K562 (cell line): ENCODE measurements at regions not wholly inside any gene's neighbourhood (a gene's known extent, or its start where the extent isn't known, plus 50 kb on each side); places are given as distances from the start of the nearest gene placed in this dataset.

Experiments
- ATAC-seq: fragments of 200-7000 bp; cut with Tn5 transposase; 3 replicates; pipeline ENCODE4 v1.9.1; 2020; ENCODE audit warnings: moderate library complexity
- BruUV-seq: library from RNA; stranded (reverse); fragments of 400-500 nt; replicated peaks from 2 replicates; lab custom pipeline; 2021; lab: Mats Ljungman, UMichigan
- CTCF ChIA-PET: fragments of 300-600 bp; formaldehyde crosslinking; extraction: SDS; loops from one replicate; lab custom pipeline; 2021; ENCODE audit warnings: low intra/inter-chr PET ratio; lab: Yijun Ruan, JAX
- POLR2A ChIA-PET: fragments of 300-600, 350-650 bp; sonication (Branson Sonifier 250); formaldehyde crosslinking; extraction: SDS; loops from one replicate; lab custom pipeline; 2021; ENCODE audit warnings: antibody characterized with exemption, inconsistent platforms; lab: Yijun Ruan, JAX
- DNase-seq, 4 experiments: peaks; one replicate each; pipeline versions ENCODE4 v3.0.0 to v3.0.0-alpha.2; 2011 to 2018; ENCODE audit warnings: low spot score in 3 of 4, mixed read lengths in 3 of 4; ENCODE audit errors: extremely low read depth in 1 of 4
- FAIRE-seq: peaks from 2 replicates; lab custom pipeline; 2011; peaks lifted over from hg19 to GRCh38; lab: Jason Lieb, UNC
- H2AFZ ChIP-seq: 2 replicates; pipeline ENCODE4 v1.6.0; 2011; ENCODE audit warnings: low read depth, low read length, control low read depth, inconsistent platforms
- H3K27ac ChIP-seq: fragments of 200-600 bp; 3 replicates; pipeline ENCODE4 v1.8.0; 2011; ENCODE audit warnings: low read depth, mild to moderate bottlenecking, control low read depth, inconsistent platforms, low read length, moderate library complexity, mixed read lengths; ENCODE audit errors: extremely low read depth
- H3K27me3 ChIP-seq, 2 experiments: fragments of 300-600 bp in 1 of 2; 2 replicates in 1 of 2; 3 replicates in 1 of 2; pipeline versions ENCODE4 v1.6.0 to v1.8.0; 2011; ENCODE audit warnings: inconsistent platforms in 2 of 2, low read length in 2 of 2, mild to moderate bottlenecking in 1 of 2, mixed read lengths in 1 of 2, moderate library complexity in 1 of 2; ENCODE audit not compliant: control insufficient read depth in 2 of 2, insufficient read depth in 2 of 2
- H3K36me3 ChIP-seq: fragments of 300-600 bp; 3 replicates; pipeline ENCODE4 v1.8.0; 2011; ENCODE audit warnings: mild to moderate bottlenecking, low read length, inconsistent platforms; ENCODE audit not compliant: control insufficient read depth, insufficient read depth
- H3K4me1 ChIP-seq, 2 experiments: fragments of 200-600 bp in 1 of 2; replicated peaks in 1 of 2; 2 replicates in 1 of 2; 3 replicates in 1 of 2; pipeline versions ENCODE4 v1.5.1 to v1.8.0; 2011; ENCODE audit warnings: inconsistent platforms in 2 of 2, low read length in 2 of 2, mild to moderate bottlenecking in 1 of 2, mixed read lengths in 1 of 2, moderate library complexity in 1 of 2; ENCODE audit not compliant: control insufficient read depth in 2 of 2, insufficient read depth in 2 of 2
- H3K4me2 ChIP-seq: 2 replicates; pipeline ENCODE4 v1.6.1; 2011; ENCODE audit warnings: low read length, control low read depth, inconsistent platforms, mixed read lengths; ENCODE audit not compliant: insufficient read depth
- H3K4me3 ChIP-seq: fragments of 200-600 bp; sonication (generic), shearing (Covaris generic); 2 replicates; pipeline ENCODE4 v1.5.1; 2016; ENCODE audit warnings: control low read depth, inconsistent platforms
- H3K79me2 ChIP-seq: fragments of 200-600 bp; 3 replicates; pipeline ENCODE4 v1.8.0; 2011; ENCODE audit warnings: low read length, inconsistent platforms; ENCODE audit not compliant: control insufficient read depth, insufficient read depth
- H3K9ac ChIP-seq, 2 experiments: 2 replicates each; pipeline versions ENCODE4 v1.6.0 to v1.6.1; 2011; ENCODE audit warnings: low read depth in 2 of 2, low read length in 2 of 2, control low read depth in 1 of 2, inconsistent platforms in 1 of 2, mild to moderate bottlenecking in 1 of 2, mixed read lengths in 1 of 2; ENCODE audit not compliant: insufficient read depth in 1 of 2
- H3K9me1 ChIP-seq: one replicate; pipeline ENCODE4 v1.6.0; 2011; ENCODE audit warnings: inconsistent platforms, mild to moderate bottlenecking, low read length, moderate library complexity; ENCODE audit not compliant: control insufficient read depth, insufficient read depth
- H3K9me3 ChIP-seq: replicated peaks from 2 replicates; pipeline ENCODE4 v1.5.1; 2011; ENCODE audit warnings: low read depth, low read length, inconsistent platforms; ENCODE audit not compliant: control insufficient read depth, insufficient read depth
- H4K20me1 ChIP-seq: replicated peaks from 2 replicates; pipeline ENCODE4 v1.6.1; 2011; ENCODE audit warnings: low read length, inconsistent platforms, mixed read lengths; ENCODE audit not compliant: control insufficient read depth, insufficient read depth
- BCL6 ChIP-seq: fragments of 250-450 bp; sonication (Bioruptor Pico); IDR thresholded peaks from 2 replicates; pipeline ENCODE4 v1.4.0; 2020
- BRD9 ChIP-seq: fragments of 450-650 bp; IDR thresholded peaks from 2 replicates; pipeline ENCODE4 v1.6.1; 2018; ENCODE audit warnings: low read depth; ENCODE audit not compliant: partially characterized antibody
- CEBPZ ChIP-seq: fragments of 150-350 bp; IDR thresholded peaks from 2 replicates; pipeline ENCODE4 v1.6.1; 2014; ENCODE audit warnings: low read depth, mild to moderate bottlenecking, low read length, borderline replicate concordance
- E2F1 ChIP-seq: sonication (generic); formaldehyde crosslinking; IDR thresholded peaks from 2 replicates; pipeline ENCODE4 v1.8.1; 2023; ENCODE audit warnings: mild to moderate bottlenecking, missing genetic modification reagents, moderate library complexity
- EHMT2 ChIP-seq: fragments of 450-650 bp; IDR thresholded peaks from 2 replicates; pipeline ENCODE4 v1.6.1; 2018; ENCODE audit warnings: antibody characterized with exemption
- FUS ChIP-seq: fragments of 200-400 bp; formaldehyde crosslinking; optimal IDR thresholded peaks from 2 replicates; pipeline ENCODE3; 2017; ENCODE audit warnings: low read depth, low read length
- JUN ChIP-seq, 2 experiments: sonication (generic) in 1 of 2; formaldehyde crosslinking in 1 of 2; IDR thresholded peaks; 2 replicates each; pipeline versions ENCODE4 v1.6.1 to v1.8.0; 2012 to 2022; ENCODE audit warnings: borderline replicate concordance in 2 of 2, mild to moderate bottlenecking in 2 of 2, improper control_type of control experiment in 1 of 2, low read depth in 1 of 2, low read length in 1 of 2, missing genetic modification reagents in 1 of 2
- JUNB ChIP-seq: fragments of 450-650 bp; formaldehyde crosslinking; conservative IDR thresholded peaks from 2 replicates; pipeline ENCODE4 v1.4.0; 2020; ENCODE audit warnings: mild to moderate bottlenecking
- MYNN ChIP-seq, 2 experiments: sonication (generic); formaldehyde crosslinking in 1 of 2; IDR thresholded peaks; 2 replicates each; pipeline versions ENCODE4 v1.5.0 to v1.6.1; 2016 to 2020; ENCODE audit warnings: antibody characterized with exemption in 1 of 2, missing genetic modification reagents in 1 of 2
- SRSF1 ChIP-seq: fragments of 200-400 bp; formaldehyde crosslinking; IDR thresholded peaks from 2 replicates; pipeline ENCODE4 v1.6.1; 2017; ENCODE audit warnings: mild to moderate bottlenecking, low read depth, low read length, moderate library complexity
- TCFL5 ChIP-seq: fragments of 250-450 bp; sonication (Bioruptor Pico); conservative IDR thresholded peaks from 2 replicates; pipeline ENCODE4 v1.6.1; 2021; ENCODE audit warnings: mild to moderate bottlenecking, moderate library complexity, matching md5 sums
- ZSCAN29 ChIP-seq: fragments of 450-650 bp; IDR thresholded peaks from 2 replicates; pipeline ENCODE4 v1.6.1; 2017
- WGBS: fragments of 100-300 bp; shearing (Covaris generic); methylation state at CpG from one replicate; pipeline ENCODE4 v1.1.6; 2016; ENCODE audit warnings: low coverage, mixed read lengths; ENCODE audit not compliant: insufficient coverage; ENCODE audit errors: missing lambda C conversion rate; 5-methylcytosine and 5-hydroxymethylcytosine counted together
- in situ Hi-C: fragments of 300-500 bp; cut with MboI; formaldehyde crosslinking; loops from 4 replicates; pipeline ENCODE4 v1.15.0; 2018; ENCODE audit warnings: inconsistent platforms, mixed read lengths
- intact Hi-C: fragments of 100-400 bp; cut with micrococcal nuclease; formaldehyde crosslinking; loops from 2 replicates; pipeline ENCODE4 v1.14.2; 2022
- TF ChIP-seq, protein P1 (sequence below): sonication (generic); formaldehyde crosslinking; IDR thresholded peaks from 2 replicates; pipeline ENCODE4 v1.8.0; 2023; ENCODE audit warnings: missing genetic modification reagents, mild to moderate bottlenecking, borderline replicate concordance

GRCh38 chr5:5625491-5625890, 203.0 kb downstream of the ICE1 start:
- no TSS peak for BruUV-seq
- TF ChIP-seq CEBPZ (no peak), SRSF1 (no peak), JUNB (CRISPR knock-in tag) (no peak), E2F1 (CRISPR knock-in tag) (no peak), TCFL5 (CRISPR knock-in tag) (no peak), FUS (no peak), EHMT2 (no peak), JUN (IDR thresholded peaks at IDR 0.05; ENCODE audit: borderline replicate concordance, low read depth, low read length) (no peak), JUN (CRISPR knock-in tag; IDR thresholded peaks at IDR 0.05; ENCODE audit: borderline replicate concordance) (no peak), BRD9 (no peak), BCL6 (CRISPR knock-in tag) (no peak), ZSCAN29 (no peak), MYNN (IDR thresholded peaks at IDR 0.05) (no peak), MYNN (CRISPR knock-in tag; IDR thresholded peaks at IDR 0.05) (no peak)
- TF ChIP-seq, protein P1, sequence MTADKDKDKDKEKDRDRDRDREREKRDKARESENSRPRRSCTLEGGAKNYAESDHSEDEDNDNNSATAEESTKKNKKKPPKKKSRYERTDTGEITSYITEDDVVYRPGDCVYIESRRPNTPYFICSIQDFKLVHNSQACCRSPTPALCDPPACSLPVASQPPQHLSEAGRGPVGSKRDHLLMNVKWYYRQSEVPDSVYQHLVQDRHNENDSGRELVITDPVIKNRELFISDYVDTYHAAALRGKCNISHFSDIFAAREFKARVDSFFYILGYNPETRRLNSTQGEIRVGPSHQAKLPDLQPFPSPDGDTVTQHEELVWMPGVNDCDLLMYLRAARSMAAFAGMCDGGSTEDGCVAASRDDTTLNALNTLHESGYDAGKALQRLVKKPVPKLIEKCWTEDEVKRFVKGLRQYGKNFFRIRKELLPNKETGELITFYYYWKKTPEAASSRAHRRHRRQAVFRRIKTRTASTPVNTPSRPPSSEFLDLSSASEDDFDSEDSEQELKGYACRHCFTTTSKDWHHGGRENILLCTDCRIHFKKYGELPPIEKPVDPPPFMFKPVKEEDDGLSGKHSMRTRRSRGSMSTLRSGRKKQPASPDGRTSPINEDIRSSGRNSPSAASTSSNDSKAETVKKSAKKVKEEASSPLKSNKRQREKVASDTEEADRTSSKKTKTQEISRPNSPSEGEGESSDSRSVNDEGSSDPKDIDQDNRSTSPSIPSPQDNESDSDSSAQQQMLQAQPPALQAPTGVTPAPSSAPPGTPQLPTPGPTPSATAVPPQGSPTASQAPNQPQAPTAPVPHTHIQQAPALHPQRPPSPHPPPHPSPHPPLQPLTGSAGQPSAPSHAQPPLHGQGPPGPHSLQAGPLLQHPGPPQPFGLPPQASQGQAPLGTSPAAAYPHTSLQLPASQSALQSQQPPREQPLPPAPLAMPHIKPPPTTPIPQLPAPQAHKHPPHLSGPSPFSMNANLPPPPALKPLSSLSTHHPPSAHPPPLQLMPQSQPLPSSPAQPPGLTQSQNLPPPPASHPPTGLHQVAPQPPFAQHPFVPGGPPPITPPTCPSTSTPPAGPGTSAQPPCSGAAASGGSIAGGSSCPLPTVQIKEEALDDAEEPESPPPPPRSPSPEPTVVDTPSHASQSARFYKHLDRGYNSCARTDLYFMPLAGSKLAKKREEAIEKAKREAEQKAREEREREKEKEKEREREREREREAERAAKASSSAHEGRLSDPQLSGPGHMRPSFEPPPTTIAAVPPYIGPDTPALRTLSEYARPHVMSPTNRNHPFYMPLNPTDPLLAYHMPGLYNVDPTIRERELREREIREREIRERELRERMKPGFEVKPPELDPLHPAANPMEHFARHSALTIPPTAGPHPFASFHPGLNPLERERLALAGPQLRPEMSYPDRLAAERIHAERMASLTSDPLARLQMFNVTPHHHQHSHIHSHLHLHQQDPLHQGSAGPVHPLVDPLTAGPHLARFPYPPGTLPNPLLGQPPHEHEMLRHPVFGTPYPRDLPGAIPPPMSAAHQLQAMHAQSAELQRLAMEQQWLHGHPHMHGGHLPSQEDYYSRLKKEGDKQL (CRISPR knock-in tag), result no peak

More at GRCh38 chr5:5625491-5625890, 203.0 kb downstream of the ICE1 start:
- ATAC-seq, result no peak
- 0% methylated on average over 3 of the region's 3 CpGs for WGBS
- H3K79me2 ChIP-seq, result no peaks in the 10 kb centered on the region
- no peaks in the 10 kb centered on the region for H3K9me3 ChIP-seq
- H3K4me3 ChIP-seq, result no peak overlapping the region
- H4K20me1 ChIP-seq, result no peaks in the 10 kb centered on the region
- in situ Hi-C loops (no loop called here), intact Hi-C loops (no loop called here)
- no peak overlapping the region for H3K9ac ChIP-seq
- H3K4me2 ChIP-seq, result no peak overlapping the region
- POLR2A ChIA-PET, result no interaction called here
- H2AFZ ChIP-seq, result no peak overlapping the region
- no peaks in the 10 kb centered on the region for H3K9me1 ChIP-seq
- no peak for DNase-seq
- H3K27ac ChIP-seq, result no peak overlapping the region
- H3K27me3 ChIP-seq, result peaks cover 0 to 4% of the 10 kb centered on the region in 2 experiments; a peak in 1 of 5 replicates
- H3K36me3 ChIP-seq, result no peaks in the 10 kb centered on the region
- no peaks in the 10 kb centered on the region for H3K4me1 ChIP-seq
- FAIRE-seq, result no peak
- CTCF ChIA-PET, result no interaction called here
